Left ventricle myocardium inferior (tissue), 1 donor: ENCODE measurements at regions not wholly inside any gene's neighbourhood (a gene's known extent, or its start where the extent isn't known, plus 50 kb on each side); places are given as distances from the start of the nearest gene placed in this dataset.

Experiments
- DNase-seq: peaks from one replicate; pipeline ENCODE4 v3.0.0-alpha.2; 2020
- H3K27ac ChIP-seq: fragments of 200-600 bp; replicated peaks from 2 replicates; pipeline ENCODE4 v1.8.0; 2021
- H3K27me3 ChIP-seq: fragments of 200-600 bp; 2 replicates; pipeline ENCODE4 v1.8.0; 2021; ENCODE audit warnings: low read depth
- H3K36me3 ChIP-seq: fragments of 200-600 bp; 2 replicates; pipeline ENCODE4 v1.8.0; 2021
- H3K4me1 ChIP-seq: fragments of 200-600 bp; 2 replicates; pipeline ENCODE4 v1.8.0; 2021
- H3K4me3 ChIP-seq: fragments of 200-600 bp; 2 replicates; pipeline ENCODE4 v1.8.0; 2021; ENCODE audit warnings: mild to moderate bottlenecking, moderate library complexity
- H3K9me3 ChIP-seq: fragments of 200-600 bp; replicated peaks from 2 replicates; pipeline ENCODE4 v1.8.0; 2021
- CTCF ChIP-seq: fragments of 200-600 bp; IDR thresholded peaks from 2 replicates; pipeline ENCODE4 v1.8.0; 2021; ENCODE audit warnings: antibody characterized with exemption, mild to moderate bottlenecking, borderline replicate concordance
- intact Hi-C: fragments of 100-400 bp; cut with micrococcal nuclease; formaldehyde crosslinking; loops from one replicate; pipeline ENCODE4 v1.11.0; 2022
- donor health status: DM: no; HTN: yes; CAD: no; lungs with severe emphysema.

- intact Hi-C loops, result no loop called here
- Histone ChIP-seq H3K27ac (no peak overlapping the region), H3K27me3 (peaks cover 44% of the 10 kb centered on the region), H3K4me3 (no peak overlapping the region), H3K9me3 (no peaks in the 10 kb centered on the region), H3K4me1 (no peaks in the 10 kb centered on the region), H3K36me3 (no peaks in the 10 kb centered on the region)
- no peak for DNase-seq
- no peak for TF ChIP-seq CTCF
Measured at GRCh38 chr2:88329815-88330603, 122.5 kb downstream of the FOXI3 start.

- H3K27me3 ChIP-seq, result peaks cover 31% of the 10 kb centered on the region
- no peaks in the 10 kb centered on the region for H3K36me3 ChIP-seq
- intact Hi-C loops, result no loop called here
- TF ChIP-seq CTCF, result no peak
- H3K9me3 ChIP-seq, result peaks cover 5% of the 10 kb centered on the region
- H3K27ac ChIP-seq, result no peak overlapping the region
- no peak for DNase-seq
- no peaks in the 10 kb centered on the region for H3K4me1 ChIP-seq
- no peak overlapping the region for H3K4me3 ChIP-seq
Measured at GRCh38 chr2:88321449-88322248, 130.8 kb downstream of the FOXI3 start.

- no peak overlapping the region for H3K27ac ChIP-seq
- TF ChIP-seq CTCF, result no peak
- H3K4me3 ChIP-seq, result no peak overlapping the region
- DNase-seq, result no peak
- H3K9me3 ChIP-seq, result peaks cover 7% of the 10 kb centered on the region
- H3K27me3 ChIP-seq, result peaks cover 31% of the 10 kb centered on the region
- intact Hi-C loops, result no loop called here
- H3K36me3 ChIP-seq, result no peaks in the 10 kb centered on the region
- H3K4me1 ChIP-seq, result no peaks in the 10 kb centered on the region
Measured at GRCh38 chr2:88320076-88320773, 132.3 kb downstream of the FOXI3 start.

- no peak for TF ChIP-seq CTCF
- H3K9me3 ChIP-seq, result peaks cover 11% of the 10 kb centered on the region
- intact Hi-C loops, result no loop called here
Measured at GRCh38 chr2:88318956-88319330, 133.6 kb downstream of the FOXI3 start.

GRCh38 chr2:88318071-88318955, 134.2 kb downstream of the FOXI3 start:
- intact Hi-C loops, result no loop called here
- peaks cover 11% of the 10 kb centered on the region for H3K9me3 ChIP-seq
- no peaks in the 10 kb centered on the region for H3K4me1 ChIP-seq
- H3K27me3 ChIP-seq, result peaks cover 27% of the 10 kb centered on the region
- H3K36me3 ChIP-seq, result no peaks in the 10 kb centered on the region
- H3K4me3 ChIP-seq, result no peak overlapping the region
- no peak for DNase-seq
- no peak overlapping the region for H3K27ac ChIP-seq
- TF ChIP-seq CTCF, result no peak

More at GRCh38 chr2:88318956-88319330, 133.6 kb downstream of the FOXI3 start:
- no peak overlapping the region for H3K27ac ChIP-seq
- no peak overlapping the region for H3K4me3 ChIP-seq
- no peaks in the 10 kb centered on the region for H3K4me1 ChIP-seq
- DNase-seq, result no peak
- H3K27me3 ChIP-seq, result peaks cover 31% of the 10 kb centered on the region
- H3K36me3 ChIP-seq, result no peaks in the 10 kb centered on the region
